Cardiac fibroblast (primary cell): ENCODE measurements at regions not wholly inside any gene's neighbourhood (a gene's known extent, or its start where the extent isn't known, plus 50 kb on each side); places are given as distances from the start of the nearest gene placed in this dataset.

Experiments
- DNase-seq, 2 donors: peaks; one replicate each; pipeline versions ENCODE4 v3.0.0 to v3.0.0-alpha.2; 2010; ENCODE audit warnings: low read depth in 2 of 2
- H3K4me3 ChIP-seq, 2 donors: replicated peaks in 1 of 2; 1 replicate in 1 of 2; 2 replicates in 1 of 2; pipeline ENCODE4 v1.5.1; 2011; ENCODE audit warnings: low read depth in 2 of 2, low read length in 2 of 2, mild to moderate bottlenecking in 2 of 2, moderate library complexity in 1 of 2
- CTCF ChIP-seq: IDR thresholded peaks from one replicate; pipeline ENCODE4 v1.5.1; 2011; ENCODE audit warnings: low read depth, mild to moderate bottlenecking, low read length, inconsistent platforms

- no peak for TF ChIP-seq CTCF
- no peak for DNase-seq
- H3K4me3 ChIP-seq: no peak overlapping the region
Measured at GRCh38 chr1:47578721-47579419, 141.0 kb downstream of the FOXD2 start.

DNA sequence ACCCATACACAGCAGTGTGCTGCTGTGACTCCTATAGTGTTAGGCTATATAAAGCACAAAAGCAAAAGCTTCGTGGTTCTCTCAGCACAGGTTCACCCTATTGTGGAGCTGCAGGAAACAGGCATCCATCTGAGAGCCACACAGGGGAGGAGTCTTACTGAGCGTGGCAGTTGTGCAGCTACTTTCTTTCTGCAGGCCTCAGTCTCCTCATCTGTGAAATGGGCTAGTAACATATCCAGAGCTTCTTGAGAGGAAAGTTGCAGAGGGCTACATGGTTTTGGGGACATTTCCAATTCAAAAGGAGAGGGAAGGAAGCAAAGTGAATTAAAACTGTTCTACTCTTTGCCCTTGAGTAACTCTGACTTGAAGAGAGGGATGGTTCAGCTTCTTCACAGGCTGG is 142.0 kb downstream of the FOXD2 start:
- no peak overlapping the region for H3K4me3 ChIP-seq
- no peak for DNase-seq
- no peak for TF ChIP-seq CTCF

DNA sequence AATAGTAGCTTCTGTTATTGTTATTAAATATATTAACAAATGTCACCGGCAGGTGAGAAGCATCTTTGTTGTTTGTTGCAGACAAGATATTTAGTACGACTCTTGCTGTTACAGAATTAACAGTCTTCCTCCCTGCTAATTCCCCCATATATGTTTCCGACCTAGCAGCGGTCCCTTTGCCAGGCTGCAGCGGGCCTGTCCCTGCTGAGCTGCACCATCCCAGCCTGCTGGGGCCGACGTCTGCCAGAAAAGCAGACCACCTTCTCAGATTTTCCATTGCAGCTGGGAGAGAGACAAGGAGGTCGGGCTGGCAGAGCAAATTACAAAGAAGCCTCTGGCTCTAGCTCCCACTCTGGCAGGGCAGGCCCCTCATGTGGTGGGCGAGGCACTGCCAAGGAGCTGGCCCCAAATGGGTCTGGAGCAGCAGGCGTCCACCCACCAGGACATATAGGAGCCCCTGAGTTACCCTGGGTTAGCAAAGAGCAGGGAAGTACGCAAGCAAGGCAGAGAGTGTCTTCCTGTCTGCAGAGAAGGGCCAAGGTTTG is 142.7 kb downstream of the FOXD2 start:
- no peak for TF ChIP-seq CTCF
- DNase-seq: no peak
- no peak overlapping the region for H3K4me3 ChIP-seq

DNA sequence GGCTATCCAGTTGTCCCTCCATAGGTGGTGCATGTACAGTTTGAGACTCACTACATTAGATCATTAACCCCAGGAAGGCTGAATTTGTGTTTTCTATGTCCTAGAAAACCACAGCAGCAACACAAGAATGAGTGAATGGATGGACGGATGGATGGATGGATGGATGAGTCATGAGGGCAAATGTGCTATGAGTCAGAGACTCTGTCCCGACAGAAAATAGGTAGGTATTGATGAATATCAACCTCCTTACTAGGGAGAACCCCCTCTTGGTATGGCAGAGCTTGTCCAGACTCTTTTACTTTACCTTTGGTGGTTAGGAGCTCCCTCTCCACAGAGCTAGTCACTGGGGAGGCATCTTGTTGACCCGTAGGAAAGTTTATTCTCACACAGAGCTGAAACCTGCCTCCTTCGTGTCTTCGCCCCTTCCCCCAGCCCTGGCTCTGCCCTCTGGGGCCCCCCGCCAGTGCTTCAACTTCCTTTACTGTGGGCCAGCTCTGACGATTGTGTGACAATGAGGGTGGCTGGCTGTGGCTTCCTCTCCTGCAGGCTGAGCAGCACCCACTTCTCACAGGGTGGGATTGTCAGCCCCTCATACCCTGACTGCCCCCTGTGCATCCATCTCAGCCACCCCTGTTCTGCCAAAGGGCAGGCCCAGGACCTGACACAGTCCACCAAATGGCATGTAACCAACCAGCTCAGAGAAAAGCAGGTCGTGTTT is 145.2 kb downstream of the FOXD2 start:
- no peak overlapping the region for H3K4me3 ChIP-seq
- no peak for TF ChIP-seq CTCF
- no peak for DNase-seq

GRCh38 chr1:47584249-47584648 is 146.4 kb downstream of the FOXD2 start:
- TF ChIP-seq CTCF: no peak
- DNase-seq: no peak
- no peak overlapping the region for H3K4me3 ChIP-seq

GRCh38 chr1:47585141-47585902 is 147.5 kb downstream of the FOXD2 start:
- no peak for TF ChIP-seq CTCF
- no peak overlapping the region for H3K4me3 ChIP-seq
- DNase-seq: no peak
